HEK293 (cell line): ENCODE measurements at regions not wholly inside any gene's neighbourhood (a gene's known extent, or its start where the extent isn't known, plus 50 kb on each side); places are given as distances from the start of the nearest gene placed in this dataset.

Experiments
- AEBP2 ChIP-seq: fragments of 450-650 bp; formaldehyde crosslinking; IDR thresholded peaks from 2 replicates; pipeline ENCODE4 v1.5.1; 2016; ENCODE audit warnings: missing biosample characterization, missing genetic modification characterization, borderline replicate concordance
- GLI4 ChIP-seq: fragments of 450-650 bp; formaldehyde crosslinking; IDR thresholded peaks from 2 replicates; pipeline ENCODE4 v1.5.1; 2016; ENCODE audit warnings: missing biosample characterization, missing genetic modification characterization
- GLIS1 ChIP-seq: fragments of 450-650 bp; formaldehyde crosslinking; IDR thresholded peaks from 2 replicates; pipeline ENCODE4 v1.5.1; 2016; ENCODE audit warnings: missing biosample characterization, missing genetic modification characterization
- INSM2 ChIP-seq: fragments of 450-650 bp; formaldehyde crosslinking; IDR thresholded peaks from 2 replicates; pipeline ENCODE4 v1.5.1; 2016; ENCODE audit warnings: missing biosample characterization, missing genetic modification characterization
- KLF1 ChIP-seq: fragments of 450-650 bp; formaldehyde crosslinking; IDR thresholded peaks from 2 replicates; pipeline ENCODE4 v1.5.1; 2016; ENCODE audit warnings: missing biosample characterization, missing genetic modification characterization
- PBX3 ChIP-seq: sonication (generic); formaldehyde crosslinking; IDR thresholded peaks from 2 replicates; pipeline ENCODE4 v1.8.1; 2022; ENCODE audit warnings: mild to moderate bottlenecking, moderate library complexity, missing genetic modification reagents
- SP3 ChIP-seq: fragments of 450-650 bp; formaldehyde crosslinking; IDR thresholded peaks from 2 replicates; pipeline ENCODE4 v1.5.1; 2016; ENCODE audit warnings: missing biosample characterization, missing genetic modification characterization
- TRIM28 ChIP-seq: IDR thresholded peaks from 2 replicates; pipeline ENCODE4 v1.6.1; 2011; ENCODE audit warnings: low read length, control low read depth, borderline replicate concordance
- TSHZ1 ChIP-seq: fragments of 450-650 bp; formaldehyde crosslinking; IDR thresholded peaks from 2 replicates; pipeline ENCODE4 v1.5.1; 2016; ENCODE audit warnings: missing biosample characterization, missing genetic modification characterization, borderline replicate concordance
- YY1 ChIP-seq: fragments of 450-650 bp; formaldehyde crosslinking; IDR thresholded peaks from 2 replicates; pipeline ENCODE4 v1.5.1; 2018; ENCODE audit warnings: missing biosample characterization, missing genetic modification characterization
- ZBTB1 ChIP-seq: fragments of 450-650 bp; formaldehyde crosslinking; IDR thresholded peaks from 2 replicates; pipeline ENCODE4 v1.5.1; 2016; ENCODE audit warnings: missing biosample characterization, missing genetic modification characterization
- ZBTB17 ChIP-seq: fragments of 450-650 bp; formaldehyde crosslinking; IDR thresholded peaks from 2 replicates; pipeline ENCODE4 v1.5.1; 2016; ENCODE audit warnings: missing biosample characterization, missing genetic modification characterization
- ZFP3 ChIP-seq: fragments of 450-650 bp; formaldehyde crosslinking; IDR thresholded peaks from 2 replicates; pipeline ENCODE4 v1.5.1; 2016; ENCODE audit warnings: low read depth, missing biosample characterization, missing genetic modification characterization
- ZNF10 ChIP-seq: fragments of 450-650 bp; formaldehyde crosslinking; IDR thresholded peaks from 2 replicates; pipeline ENCODE4 v1.5.1; 2017; ENCODE audit warnings: missing biosample characterization, missing genetic modification characterization
- ZNF157 ChIP-seq: fragments of 450-650 bp; formaldehyde crosslinking; IDR thresholded peaks from 2 replicates; pipeline ENCODE4 v1.5.1; 2016; ENCODE audit warnings: missing biosample characterization, missing genetic modification characterization
- ZNF16 ChIP-seq: fragments of 450-650 bp; formaldehyde crosslinking; IDR thresholded peaks from 2 replicates; pipeline ENCODE4 v1.5.1; 2016; ENCODE audit warnings: low read depth, missing biosample characterization, missing genetic modification characterization
- ZNF174 ChIP-seq: fragments of 450-650 bp; formaldehyde crosslinking; IDR thresholded peaks from 2 replicates; pipeline ENCODE4 v1.5.0; 2017; ENCODE audit warnings: missing biosample characterization, mild to moderate bottlenecking, missing genetic modification characterization
- ZNF214 ChIP-seq: fragments of 450-650 bp; formaldehyde crosslinking; IDR thresholded peaks from 2 replicates; pipeline ENCODE4 v1.5.1; 2017; ENCODE audit warnings: missing biosample characterization, mild to moderate bottlenecking, missing genetic modification characterization, borderline replicate concordance
- ZNF280C ChIP-seq: fragments of 450-650 bp; formaldehyde crosslinking; IDR thresholded peaks from 2 replicates; pipeline ENCODE4 v1.5.1; 2016; ENCODE audit warnings: missing biosample characterization, missing genetic modification characterization
- ZNF404 ChIP-seq: fragments of 450-650 bp; formaldehyde crosslinking; IDR thresholded peaks from 2 replicates; pipeline ENCODE4 v1.5.1; 2017; ENCODE audit warnings: missing biosample characterization, missing genetic modification characterization
- ZNF585B ChIP-seq: fragments of 450-650 bp; formaldehyde crosslinking; IDR thresholded peaks from 2 replicates; pipeline ENCODE4 v1.5.1; 2016; ENCODE audit warnings: missing biosample characterization, missing genetic modification characterization
- ZNF692 ChIP-seq: fragments of 450-650 bp; formaldehyde crosslinking; IDR thresholded peaks from 2 replicates; pipeline ENCODE4 v1.5.1; 2016; ENCODE audit warnings: missing biosample characterization, missing genetic modification characterization
- ZNF747 ChIP-seq: fragments of 450-650 bp; formaldehyde crosslinking; IDR thresholded peaks from 2 replicates; pipeline ENCODE4 v1.5.1; 2016; ENCODE audit warnings: missing biosample characterization, missing genetic modification characterization
- ZNF843 ChIP-seq: fragments of 450-650 bp; formaldehyde crosslinking; IDR thresholded peaks from 2 replicates; pipeline ENCODE4 v1.5.1; 2016; ENCODE audit warnings: missing biosample characterization, missing genetic modification characterization
- ZSCAN5A ChIP-seq: fragments of 450-650 bp; formaldehyde crosslinking; IDR thresholded peaks from 2 replicates; pipeline ENCODE4 v1.5.1; 2016; ENCODE audit warnings: missing biosample characterization, missing genetic modification characterization
- TF ChIP-seq, protein P1 (sequence below): fragments of 450-650 bp; IDR thresholded peaks from 2 replicates; pipeline ENCODE4 v1.5.1; 2018; ENCODE audit warnings: missing biosample characterization, mild to moderate bottlenecking, missing genetic modification characterization

DNA sequence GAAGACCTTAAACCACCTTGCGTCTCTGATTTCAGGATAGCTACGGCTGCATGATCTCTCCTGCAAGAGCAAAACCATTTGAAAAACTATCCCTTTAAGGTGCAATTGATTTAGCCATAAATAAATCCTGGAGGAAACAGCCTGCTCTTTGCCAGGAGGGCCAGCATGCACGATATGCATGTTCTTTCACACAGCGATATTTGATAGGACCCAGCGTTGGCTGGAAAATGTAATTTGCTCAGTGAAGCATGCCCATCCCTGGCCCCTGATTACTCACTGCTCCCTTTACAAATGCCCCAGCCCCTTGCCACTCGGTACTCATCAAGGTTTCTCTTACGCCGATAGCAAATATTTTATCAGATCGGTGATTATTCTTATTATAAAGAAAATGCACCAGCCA lies 315.4 kb downstream of the CDH2 start (continued):
- TF ChIP-seq ZNF16 (tag by site-specific recombination): no peak
- TF ChIP-seq ZNF157 (tag by site-specific recombination): no peak
- peak; percentile 61 for TF ChIP-seq ZBTB17 (tag by site-specific recombination)
- TF ChIP-seq TRIM28: peak; percentile 71; the same call in 1 of the 2 replicates
- no peak for TF ChIP-seq ZNF174
- no peak for TF ChIP-seq ZNF404 (tag by site-specific recombination)
- no peak for TF ChIP-seq ZNF585B
- TF ChIP-seq ZNF214 (tag by site-specific recombination): no peak
- TF ChIP-seq TSHZ1: no peak
- no peak for TF ChIP-seq YY1 (tag by site-specific recombination)
- TF ChIP-seq ZNF843 (tag by site-specific recombination): peak; percentile 36; the same call in 1 of the 2 replicates
- TF ChIP-seq GLIS1 (tag by site-specific recombination): no peak
- TF ChIP-seq, protein P1, sequence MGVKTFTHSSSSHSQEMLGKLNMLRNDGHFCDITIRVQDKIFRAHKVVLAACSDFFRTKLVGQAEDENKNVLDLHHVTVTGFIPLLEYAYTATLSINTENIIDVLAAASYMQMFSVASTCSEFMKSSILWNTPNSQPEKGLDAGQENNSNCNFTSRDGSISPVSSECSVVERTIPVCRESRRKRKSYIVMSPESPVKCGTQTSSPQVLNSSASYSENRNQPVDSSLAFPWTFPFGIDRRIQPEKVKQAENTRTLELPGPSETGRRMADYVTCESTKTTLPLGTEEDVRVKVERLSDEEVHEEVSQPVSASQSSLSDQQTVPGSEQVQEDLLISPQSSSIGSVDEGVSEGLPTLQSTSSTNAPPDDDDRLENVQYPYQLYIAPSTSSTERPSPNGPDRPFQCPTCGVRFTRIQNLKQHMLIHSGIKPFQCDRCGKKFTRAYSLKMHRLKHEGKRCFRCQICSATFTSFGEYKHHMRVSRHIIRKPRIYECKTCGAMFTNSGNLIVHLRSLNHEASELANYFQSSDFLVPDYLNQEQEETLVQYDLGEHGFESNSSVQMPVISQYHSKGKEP (tag by site-specific recombination): peak; percentile 98
- TF ChIP-seq ZBTB1 (tag by site-specific recombination): no peak
- no peak for TF ChIP-seq SP3 (tag by site-specific recombination)
- no peak for TF ChIP-seq ZFP3 (tag by site-specific recombination)
- no peak for TF ChIP-seq AEBP2 (tag by site-specific recombination)
- no peak for TF ChIP-seq ZSCAN5A
- TF ChIP-seq PBX3: no peak
- TF ChIP-seq KLF1 (tag by site-specific recombination): no peak
- TF ChIP-seq ZNF747 (tag by site-specific recombination): no peak
- TF ChIP-seq ZNF10: peak; percentile 71; the same call in 1 of the 2 replicates
- TF ChIP-seq ZNF280C (tag by site-specific recombination): no peak
- no peak for TF ChIP-seq ZNF692
- TF ChIP-seq GLI4 (tag by site-specific recombination): no peak
- TF ChIP-seq INSM2: no peak
